Caco-2 (cell line): ENCODE measurements at regions not wholly inside any gene's neighbourhood (a gene's known extent, or its start where the extent isn't known, plus 50 kb on each side); places are given as distances from the start of the nearest gene placed in this dataset.

Experiments
- BruUV-seq: library from RNA; stranded (reverse); fragments of 400-500 nt; replicated peaks from 2 replicates; lab custom pipeline; 2021; lab: Mats Ljungman, UMichigan
- CTCF ChIA-PET: fragments of 300-600 bp; sonication (Branson Sonifier 250); formaldehyde crosslinking; loops from one replicate; lab custom pipeline; 2022; ENCODE audit warnings: antibody characterized with exemption; lab: Charles Lee
- POLR2A ChIA-PET: fragments of 300-600 bp; sonication (Branson Sonifier 250); formaldehyde crosslinking; loops from one replicate; lab custom pipeline; 2022; ENCODE audit warnings: antibody characterized with exemption; lab: Charles Lee
- DNase-seq, 2 experiments: peaks; one replicate each; pipeline versions ENCODE4 v3.0.0 to v3.0.0-alpha.2; 2020 to 2022
- H3K27me3 ChIP-seq: replicated peaks from 2 replicates; pipeline ENCODE4 v1.6.0; 2011; ENCODE audit warnings: low read length; ENCODE audit not compliant: control insufficient read depth, insufficient read depth
- H3K36me3 ChIP-seq: 2 replicates; pipeline ENCODE4 v1.5.1; 2011; ENCODE audit warnings: low read length; ENCODE audit not compliant: control insufficient read depth, insufficient read depth
- H3K4me1 ChIP-seq: fragments of 250-450 bp; sonication (Bioruptor Pico); 2 replicates; pipeline ENCODE4 v1.5.1; 2020; ENCODE audit warnings: mild to moderate bottlenecking
- H3K4me3 ChIP-seq: 2 replicates; pipeline ENCODE4 v1.5.1; 2011; ENCODE audit warnings: low read depth, mild to moderate bottlenecking, control low read depth, low read length
- H3K9me3 ChIP-seq: fragments of 250-450 bp; sonication (Bioruptor Pico); 2 replicates; pipeline ENCODE4 v1.5.1; 2020; ENCODE audit warnings: mild to moderate bottlenecking, moderate library complexity
- H3K27ac Mint-ChIP-seq: one replicate; pipeline ENCODE4 v1.8.0; 2022; ENCODE audit warnings: mixed read lengths; ENCODE audit not compliant: unreplicated experiment
- H3K27me3 Mint-ChIP-seq: one replicate; pipeline ENCODE4 v1.8.0; 2022; ENCODE audit warnings: mixed read lengths; ENCODE audit not compliant: insufficient read depth, unreplicated experiment
- H3K36me3 Mint-ChIP-seq: one replicate; pipeline ENCODE4 v1.8.0; 2022; ENCODE audit warnings: mild to moderate bottlenecking, mixed read lengths; ENCODE audit not compliant: insufficient read depth, unreplicated experiment
- H3K4me1 Mint-ChIP-seq: one replicate; pipeline ENCODE4 v1.8.0; 2022; ENCODE audit warnings: low read depth, mixed read lengths; ENCODE audit not compliant: unreplicated experiment
- H3K4me3 Mint-ChIP-seq: one replicate; pipeline ENCODE4 v1.8.0; 2022; ENCODE audit warnings: mild to moderate bottlenecking, moderate library complexity, mixed read lengths; ENCODE audit not compliant: unreplicated experiment
- H3K9me3 Mint-ChIP-seq: one replicate; pipeline ENCODE4 v1.8.0; 2022; ENCODE audit warnings: mixed read lengths; ENCODE audit not compliant: unreplicated experiment
- intact Hi-C: fragments of 100-400 bp; cut with micrococcal nuclease; formaldehyde crosslinking; loops from one replicate; pipeline ENCODE4 v1.10.0; 2022; ENCODE audit not compliant: unreplicated experiment
- TF ChIP-seq, protein P1 (sequence below), 2 experiments: fragments of 200-600 bp in 1 of 2; IDR thresholded peaks; 1 replicate in 1 of 2; 2 replicates in 1 of 2; pipeline versions ENCODE4 v1.5.1 to v1.8.0; 2011 to 2022; ENCODE audit warnings: antibody characterized with exemption in 1 of 2, control low read depth in 1 of 2, inconsistent platforms in 1 of 2, low read depth in 1 of 2, low read length in 1 of 2, mild to moderate bottlenecking in 1 of 2, moderate library complexity in 1 of 2; ENCODE audit not compliant: insufficient read depth in 1 of 2, severe bottlenecking in 1 of 2, unreplicated experiment in 1 of 2

DNA sequence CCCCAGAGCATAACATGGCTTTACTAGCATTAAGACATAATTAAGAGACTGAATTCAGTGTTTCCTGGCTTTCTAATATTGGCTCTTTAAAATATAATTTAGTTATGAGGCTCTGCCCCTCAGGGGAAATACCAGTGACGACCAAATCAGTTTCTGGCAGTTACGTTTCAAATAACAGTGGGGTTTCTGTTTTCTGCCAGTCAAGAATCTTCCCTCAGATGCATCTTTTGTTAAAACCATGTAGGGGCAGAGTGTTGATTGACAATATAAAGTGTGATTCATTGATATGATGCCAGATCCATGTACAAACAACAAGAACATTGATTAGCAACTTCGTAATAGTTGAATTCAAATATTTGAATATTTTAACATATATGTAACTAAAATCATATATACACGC lies 1169.7 kb downstream of the DIAPH3 start:
- H3K27ac Mint-ChIP-seq, result no peak overlapping the region
- no TSS peak for BruUV-seq

DNA sequence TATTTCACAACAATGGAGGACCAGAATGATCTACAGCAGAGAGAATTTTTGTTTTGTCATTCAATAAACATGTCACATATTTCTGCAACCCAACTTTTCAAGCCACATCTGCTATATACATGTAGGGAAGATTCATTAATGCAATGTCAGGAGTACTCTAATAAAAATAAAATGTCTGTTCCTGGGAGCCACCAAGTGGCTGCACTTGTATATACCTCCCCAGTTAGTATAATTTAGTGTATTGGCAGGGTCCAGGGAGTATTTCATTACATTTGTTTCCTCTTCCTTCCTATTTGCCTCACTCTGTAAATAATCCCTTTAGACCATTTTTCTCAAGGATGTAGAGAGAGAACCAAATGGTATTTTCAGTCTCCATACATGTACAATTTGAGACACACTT lies 1169.0 kb downstream of the DIAPH3 start:
- Histone ChIP-seq H3K27me3 (no peaks in the 10 kb centered on the region), H3K4me1 (no peaks in the 10 kb centered on the region), H3K36me3 (no peaks in the 10 kb centered on the region), H3K4me3 (no peak overlapping the region), H3K9me3 (no peaks in the 10 kb centered on the region; the same call in 1 of the 2 replicates)
- intact Hi-C loops, result no loop called here
- ChIA-PET CTCF (no interaction called here), POLR2A (no interaction called here)
- no TSS peak for BruUV-seq
- TF ChIP-seq, protein P1, sequence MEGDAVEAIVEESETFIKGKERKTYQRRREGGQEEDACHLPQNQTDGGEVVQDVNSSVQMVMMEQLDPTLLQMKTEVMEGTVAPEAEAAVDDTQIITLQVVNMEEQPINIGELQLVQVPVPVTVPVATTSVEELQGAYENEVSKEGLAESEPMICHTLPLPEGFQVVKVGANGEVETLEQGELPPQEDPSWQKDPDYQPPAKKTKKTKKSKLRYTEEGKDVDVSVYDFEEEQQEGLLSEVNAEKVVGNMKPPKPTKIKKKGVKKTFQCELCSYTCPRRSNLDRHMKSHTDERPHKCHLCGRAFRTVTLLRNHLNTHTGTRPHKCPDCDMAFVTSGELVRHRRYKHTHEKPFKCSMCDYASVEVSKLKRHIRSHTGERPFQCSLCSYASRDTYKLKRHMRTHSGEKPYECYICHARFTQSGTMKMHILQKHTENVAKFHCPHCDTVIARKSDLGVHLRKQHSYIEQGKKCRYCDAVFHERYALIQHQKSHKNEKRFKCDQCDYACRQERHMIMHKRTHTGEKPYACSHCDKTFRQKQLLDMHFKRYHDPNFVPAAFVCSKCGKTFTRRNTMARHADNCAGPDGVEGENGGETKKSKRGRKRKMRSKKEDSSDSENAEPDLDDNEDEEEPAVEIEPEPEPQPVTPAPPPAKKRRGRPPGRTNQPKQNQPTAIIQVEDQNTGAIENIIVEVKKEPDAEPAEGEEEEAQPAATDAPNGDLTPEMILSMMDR (IDR thresholded peaks at IDR 0.05; ENCODE audit: insufficient read depth in 1 of 2, low read depth in 1 of 2, low read length in 1 of 2, severe bottlenecking in 1 of 2, unreplicated experiment in 1 of 2), result peak; percentile 24 to 27
- Mint-ChIP-seq H3K4me1 (no peaks in the 10 kb centered on the region), H3K9me3 (no peaks in the 10 kb centered on the region), H3K27ac (no peak overlapping the region), H3K4me3 (no peak overlapping the region), H3K27me3 (no peaks in the 10 kb centered on the region), H3K36me3 (no peaks in the 10 kb centered on the region)
- DNase-seq, result no peak

More for the DNA sequence above, 1169.7 kb downstream of the DIAPH3 start:
- H3K36me3 Mint-ChIP-seq, result no peaks in the 10 kb centered on the region
- H3K4me3 Mint-ChIP-seq, result no peak overlapping the region
- intact Hi-C loops, result no loop called here
- H3K9me3 ChIP-seq, result no peaks in the 10 kb centered on the region
- no peaks in the 10 kb centered on the region for H3K27me3 ChIP-seq
- TF ChIP-seq, protein P1 (IDR thresholded peaks at IDR 0.05; ENCODE audit: insufficient read depth in 1 of 2, low read depth in 1 of 2, low read length in 1 of 2, severe bottlenecking in 1 of 2, unreplicated experiment in 1 of 2), result no peak
- H3K36me3 ChIP-seq, result no peaks in the 10 kb centered on the region
- H3K4me3 ChIP-seq, result no peak overlapping the region
- H3K4me1 Mint-ChIP-seq, result no peaks in the 10 kb centered on the region
- H3K4me1 ChIP-seq, result no peaks in the 10 kb centered on the region
- CTCF ChIA-PET, result no interaction called here
- POLR2A ChIA-PET, result no interaction called here
- DNase-seq, result no peak
- no peaks in the 10 kb centered on the region for H3K9me3 Mint-ChIP-seq
- no peaks in the 10 kb centered on the region for H3K27me3 Mint-ChIP-seq

DNA sequence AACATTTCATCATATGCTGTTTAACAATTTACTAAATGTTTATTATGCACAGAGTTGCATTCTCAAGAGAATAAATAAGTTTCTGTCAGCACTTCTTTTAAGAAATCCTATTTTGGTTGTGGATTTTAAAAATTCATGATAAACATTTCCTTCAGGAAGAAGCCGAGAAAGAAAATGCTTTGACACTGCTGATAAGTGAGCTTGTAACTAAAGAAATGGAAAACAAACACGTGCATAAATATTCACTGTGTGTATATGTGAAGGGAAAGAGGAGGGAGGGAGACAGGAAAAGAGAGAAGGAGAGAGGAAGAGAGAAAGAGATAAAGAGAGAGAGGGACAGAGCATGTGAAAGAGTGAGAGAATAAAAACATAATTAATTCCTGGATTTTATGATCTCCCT lies 1165.0 kb downstream of the DIAPH3 start:
- H3K9me3 ChIP-seq, result no peaks in the 10 kb centered on the region; the same call in 1 of the 2 replicates
- H3K4me3 ChIP-seq, result no peak overlapping the region
- intact Hi-C loops, result no loop called here
- Mint-ChIP-seq H3K36me3 (no peaks in the 10 kb centered on the region), H3K4me1 (no peaks in the 10 kb centered on the region), H3K4me3 (no peak overlapping the region), H3K27me3 (no peaks in the 10 kb centered on the region), H3K27ac (no peak overlapping the region), H3K9me3 (peaks cover 12% of the 10 kb centered on the region)
- POLR2A ChIA-PET, result no interaction called here
- H3K4me1 ChIP-seq, result no peaks in the 10 kb centered on the region
- no peaks in the 10 kb centered on the region for H3K27me3 ChIP-seq
- H3K36me3 ChIP-seq, result no peaks in the 10 kb centered on the region
- TF ChIP-seq, protein P1 (IDR thresholded peaks at IDR 0.05; ENCODE audit: insufficient read depth in 1 of 2, low read depth in 1 of 2, low read length in 1 of 2, severe bottlenecking in 1 of 2, unreplicated experiment in 1 of 2), result no peak
- DNase-seq, result no peak
- CTCF ChIA-PET, result no interaction called here
- no TSS peak for BruUV-seq
